HUES64 (cell line): ENCODE measurements at regions not wholly inside any gene's neighbourhood (a gene's known extent, or its start where the extent isn't known, plus 50 kb on each side); places are given as distances from the start of the nearest gene placed in this dataset.
A peak's percentile ranks its signal among the peaks of the same experiment; 100 is the strongest.

Source experiments
- H3K27ac ChIP-seq: 2 replicates; pipeline ENCODE4 v1.7.0; 2013; ENCODE audit warnings: low read depth, low read length, inconsistent platforms
- H3K27me3 ChIP-seq: 2 replicates; pipeline ENCODE4 v1.6.1; 2013; ENCODE audit warnings: mild to moderate bottlenecking, low read length; ENCODE audit not compliant: insufficient read depth
- H3K36me3 ChIP-seq: 2 replicates; pipeline ENCODE4 v1.6.1; 2013; ENCODE audit warnings: mild to moderate bottlenecking, low read length; ENCODE audit not compliant: insufficient read depth
- H3K4me1 ChIP-seq: 2 replicates; pipeline ENCODE4 v1.6.1; 2013; ENCODE audit warnings: mild to moderate bottlenecking, low read length, moderate library complexity; ENCODE audit not compliant: insufficient read depth
- H3K4me3 ChIP-seq: 2 replicates; pipeline ENCODE4 v1.5.1; 2013; ENCODE audit warnings: mild to moderate bottlenecking, low read length, moderate library complexity
- H3K9ac ChIP-seq: 2 replicates; pipeline ENCODE4 v1.6.1; 2013; ENCODE audit warnings: mild to moderate bottlenecking, low read depth, low read length
- H3K9me3 ChIP-seq: 2 replicates; pipeline ENCODE4 v1.6.1; 2013; ENCODE audit warnings: low read depth, low read length; ENCODE audit not compliant: insufficient read depth
- WGBS: fragments of 150-250, 120-280 bp; methylation state at CpG from one replicate; pipeline ENCODE4 v1.1.7; 2013; ENCODE audit warnings: missing lambda C conversion rate; 5-methylcytosine and 5-hydroxymethylcytosine counted together

DNA sequence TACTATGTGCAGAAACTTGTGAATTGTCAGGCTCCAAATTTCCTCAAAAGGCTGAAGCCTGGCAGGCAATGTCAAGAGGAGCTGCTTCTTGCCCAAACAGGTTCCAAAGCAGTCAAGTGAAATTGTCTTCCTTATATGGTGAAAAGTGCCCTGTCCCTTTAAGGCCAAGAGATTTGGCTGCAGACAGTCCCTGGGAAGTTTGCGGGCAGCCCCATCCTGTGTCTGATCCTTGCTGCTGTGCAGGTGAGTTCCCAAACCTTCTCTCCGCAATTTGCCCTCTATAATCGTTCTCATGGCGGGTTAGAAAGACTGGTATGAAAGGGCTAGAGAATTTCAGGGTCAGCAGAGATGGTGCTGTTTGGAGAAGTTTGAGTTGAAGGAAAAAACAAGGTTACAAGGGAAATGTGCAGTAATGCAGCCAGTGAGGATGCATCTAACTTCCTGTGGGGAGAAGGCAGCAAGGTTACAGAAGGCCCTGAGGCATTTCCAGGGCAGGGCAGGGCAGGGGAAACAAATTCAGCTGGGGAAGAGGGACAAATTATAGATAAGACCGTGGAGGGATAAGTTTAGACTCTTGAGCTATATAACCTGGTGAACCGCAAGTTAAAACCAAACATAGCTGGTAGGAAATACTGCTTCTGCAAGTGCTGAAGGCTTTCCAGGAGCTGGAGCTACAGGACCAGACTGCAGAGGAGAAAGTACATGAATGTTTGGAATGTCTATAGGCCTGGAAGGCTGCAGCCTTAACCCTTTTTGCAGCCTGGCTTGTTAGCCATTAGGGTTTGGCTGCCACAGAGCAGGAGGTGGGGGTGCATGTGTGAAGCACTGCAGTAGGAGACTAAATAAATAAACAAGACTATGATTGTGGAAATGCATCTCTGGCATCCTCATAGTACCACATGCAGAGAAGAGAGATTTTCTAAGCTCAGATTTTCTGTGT lies 256.2 kb upstream of the IL12A start:
- H3K27me3 ChIP-seq = no peaks in the 10 kb centered on the region
- peak overlapping the region; percentile 56 for H3K4me3 ChIP-seq
- H3K4me1 ChIP-seq = peaks cover 28% of the 10 kb centered on the region
- no peaks in the 10 kb centered on the region; the same call in 1 of the 2 replicates for H3K36me3 ChIP-seq
- H3K9me3 ChIP-seq = no peaks in the 10 kb centered on the region
- peak overlapping the region; percentile 65 for H3K9ac ChIP-seq
- H3K27ac ChIP-seq = peak overlapping the region; percentile 56
- 12% methylated on average over 6 of the region's 6 CpGs for WGBS

DNA sequence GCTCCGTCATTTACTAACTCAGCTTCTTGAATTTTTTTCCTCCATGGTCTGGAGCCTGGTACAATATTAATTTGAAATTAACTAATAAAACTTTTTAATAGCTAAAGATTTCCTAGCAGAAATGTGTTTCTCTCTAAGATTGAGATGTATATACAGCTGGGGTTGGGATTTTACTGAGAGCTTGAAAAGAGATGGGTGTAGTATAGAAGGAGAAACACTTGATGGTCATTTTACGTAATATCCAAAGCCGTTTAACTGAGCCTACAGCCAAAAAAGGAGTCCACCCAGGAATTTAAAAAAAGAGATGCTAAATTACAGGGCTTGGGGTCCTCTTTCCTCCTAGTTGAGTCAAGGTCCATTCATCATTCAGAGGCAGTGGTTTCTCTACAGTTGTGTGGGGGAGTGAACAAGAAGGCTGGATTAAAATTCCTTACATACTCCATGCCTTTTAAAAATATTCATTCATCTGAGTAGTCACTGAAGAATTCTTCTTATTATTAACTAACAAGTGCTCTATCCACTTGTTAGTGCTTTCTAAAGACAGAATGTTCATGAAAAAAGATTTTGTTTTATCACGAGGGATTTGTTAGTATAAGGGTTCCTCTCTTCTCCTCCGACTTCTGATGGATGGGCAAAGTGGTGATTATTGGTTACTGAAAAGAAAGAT lies 255.3 kb upstream of the IL12A start:
- Histone ChIP-seq H3K4me1 (peaks cover 28% of the 10 kb centered on the region), H3K27ac (peak overlapping the region; percentile 56), H3K27me3 (no peaks in the 10 kb centered on the region), H3K36me3 (no peaks in the 10 kb centered on the region; the same call in 1 of the 2 replicates), H3K9ac (peak overlapping the region; percentile 65; the same call in 1 of the 2 replicates), H3K9me3 (no peaks in the 10 kb centered on the region), H3K4me3 (peak overlapping the region; percentile 56)
- 72% methylated on average over 5 of the region's 5 CpGs for WGBS

- H3K36me3 ChIP-seq = no peaks in the 10 kb centered on the region; the same call in 1 of the 2 replicates
- H3K9ac ChIP-seq = no peak overlapping the region
- WGBS = 88% methylated on average over 1 of the region's 3 CpGs
- no peaks in the 10 kb centered on the region for H3K9me3 ChIP-seq
- H3K4me1 ChIP-seq = peaks cover 40% of the 10 kb centered on the region
- H3K27ac ChIP-seq = no peak overlapping the region
- no peak overlapping the region for H3K4me3 ChIP-seq
- no peaks in the 10 kb centered on the region for H3K27me3 ChIP-seq
Measured at GRCh38 chr3:159734681-159735080, 254.0 kb upstream of the IL12A start.

- no peaks in the 10 kb centered on the region; the same call in 1 of the 2 replicates for H3K36me3 ChIP-seq
- H3K9ac ChIP-seq = no peak overlapping the region
- WGBS = 89% methylated on average over 1 of the region's 1 CpG
- no peaks in the 10 kb centered on the region for H3K9me3 ChIP-seq
- H3K4me1 ChIP-seq = peaks cover 15% of the 10 kb centered on the region
- no peak overlapping the region for H3K27ac ChIP-seq
- no peak overlapping the region for H3K4me3 ChIP-seq
- no peaks in the 10 kb centered on the region for H3K27me3 ChIP-seq
Measured at GRCh38 chr3:159739166-159739565, 249.5 kb upstream of the IL12A start.

DNA sequence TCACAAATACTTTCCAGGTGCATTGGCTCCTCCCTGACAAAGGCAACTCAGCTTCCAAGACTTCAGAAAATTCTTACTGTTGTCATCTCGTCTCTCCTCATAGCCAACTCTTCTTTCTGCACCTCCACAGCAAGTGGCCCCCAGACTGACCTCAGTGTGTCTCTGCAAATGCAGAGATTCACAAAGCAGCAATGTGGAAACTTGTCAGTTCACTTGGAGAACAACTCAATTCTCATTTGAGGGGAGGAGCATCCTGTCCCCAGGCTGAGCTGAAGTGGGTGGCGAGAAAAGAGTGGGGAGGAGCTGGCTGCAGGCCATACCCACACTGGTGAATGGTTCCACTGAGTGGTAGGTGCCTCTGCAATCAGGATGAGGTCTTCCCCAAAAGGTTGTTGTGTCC lies 248.7 kb upstream of the IL12A start:
- Histone ChIP-seq H3K27ac (no peak overlapping the region), H3K27me3 (no peaks in the 10 kb centered on the region), H3K9me3 (no peaks in the 10 kb centered on the region), H3K9ac (no peak overlapping the region), H3K4me1 (peaks cover 15% of the 10 kb centered on the region), H3K4me3 (no peak overlapping the region), H3K36me3 (no peaks in the 10 kb centered on the region; the same call in 1 of the 2 replicates)
- 81% methylated on average over 2 of the region's 2 CpGs for WGBS

DNA sequence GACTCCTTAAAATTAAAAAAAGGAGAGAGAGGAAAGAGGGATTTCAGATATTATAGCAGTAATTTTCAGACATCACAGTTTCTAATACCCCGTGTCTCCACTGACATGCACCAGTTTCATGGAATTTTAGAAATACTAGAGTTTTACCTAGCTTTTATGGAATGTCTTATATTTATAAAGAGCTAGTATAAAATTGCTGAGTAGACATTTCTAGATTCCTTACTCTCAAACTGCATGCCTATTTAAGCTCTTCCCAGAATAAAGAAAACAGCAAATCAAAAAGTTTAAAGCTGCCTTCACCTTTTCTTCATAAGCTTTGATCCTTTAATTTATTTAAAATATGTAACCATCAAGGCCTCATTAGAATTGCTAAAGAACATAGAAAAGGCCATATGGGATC lies 247.4 kb upstream of the IL12A start:
- WGBS = no CpG with 5 or more reads among the region's 1 CpG
- Histone ChIP-seq H3K9ac (no peak overlapping the region), H3K36me3 (no peaks in the 10 kb centered on the region; the same call in 1 of the 2 replicates), H3K27ac (no peak overlapping the region), H3K4me1 (peaks cover 15% of the 10 kb centered on the region), H3K9me3 (no peaks in the 10 kb centered on the region), H3K27me3 (no peaks in the 10 kb centered on the region), H3K4me3 (no peak overlapping the region)

DNA sequence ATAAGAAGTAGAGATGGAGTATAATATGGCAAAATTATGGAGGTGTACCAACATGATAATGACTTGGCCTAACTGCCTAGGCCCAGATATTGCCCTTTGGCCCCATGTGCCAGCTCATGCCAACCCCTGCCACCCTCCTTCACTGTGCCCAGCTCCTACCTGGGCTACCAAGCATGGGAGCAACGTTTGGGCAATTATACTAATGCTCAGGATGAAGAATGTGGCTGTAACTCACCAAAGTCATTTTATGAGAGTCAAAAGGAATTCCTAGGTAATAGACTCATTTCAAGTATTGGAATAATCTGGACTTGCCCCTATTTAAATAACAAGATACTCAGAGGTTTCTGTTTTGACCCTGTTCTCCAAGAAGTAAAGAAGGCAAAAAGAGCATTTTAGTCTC lies 240.2 kb upstream of the IL12A start:
- no peak overlapping the region for H3K27ac ChIP-seq
- no peaks in the 10 kb centered on the region for H3K9me3 ChIP-seq
- H3K4me1 ChIP-seq = no peaks in the 10 kb centered on the region
- H3K36me3 ChIP-seq = no peaks in the 10 kb centered on the region
- H3K9ac ChIP-seq = no peak overlapping the region
- H3K27me3 ChIP-seq = no peaks in the 10 kb centered on the region
- H3K4me3 ChIP-seq = no peak overlapping the region
- WGBS = 86% methylated on average over 1 of the region's 1 CpG

- H3K4me1 ChIP-seq = no peaks in the 10 kb centered on the region
- H3K27ac ChIP-seq = no peak overlapping the region
- H3K9me3 ChIP-seq = peaks cover under 1% of the 10 kb centered on the region; the same call in 1 of the 2 replicates
- H3K9ac ChIP-seq = no peak overlapping the region
- WGBS = 95% methylated on average over 4 of the region's 4 CpGs
- no peaks in the 10 kb centered on the region for H3K36me3 ChIP-seq
- no peaks in the 10 kb centered on the region for H3K27me3 ChIP-seq
- no peak overlapping the region for H3K4me3 ChIP-seq
Measured at GRCh38 chr3:159749406-159749805, 239.2 kb upstream of the IL12A start.

GRCh38 chr3:159751146-159751545 lies 237.5 kb upstream of the IL12A start:
- Histone ChIP-seq H3K9me3 (peaks cover 4% of the 10 kb centered on the region; the same call in 1 of the 2 replicates), H3K4me3 (no peak overlapping the region), H3K27me3 (no peaks in the 10 kb centered on the region), H3K4me1 (no peaks in the 10 kb centered on the region), H3K36me3 (no peaks in the 10 kb centered on the region), H3K9ac (no peak overlapping the region), H3K27ac (no peak overlapping the region)

- H3K27ac ChIP-seq = no peak overlapping the region
- H3K9me3 ChIP-seq = peaks cover 4% of the 10 kb centered on the region; the same call in 1 of the 2 replicates
- H3K36me3 ChIP-seq = no peaks in the 10 kb centered on the region
- no peak overlapping the region for H3K9ac ChIP-seq
- WGBS = 93% methylated on average over 5 of the region's 5 CpGs
- H3K4me1 ChIP-seq = no peaks in the 10 kb centered on the region
- no peak overlapping the region for H3K4me3 ChIP-seq
- no peaks in the 10 kb centered on the region for H3K27me3 ChIP-seq
Measured at GRCh38 chr3:159751752-159752151, 236.9 kb upstream of the IL12A start.
